WTC11 (cell line): ENCODE measurements at regions not wholly inside any gene's neighbourhood (a gene's known extent, or its start where the extent isn't known, plus 50 kb on each side); places are given as distances from the start of the nearest gene placed in this dataset.

Experiments used
- ATAC-seq: fragments of 200-7000 bp; cut with Tn5 transposase; 2 replicates; pipeline ENCODE4 v1.10.0; 2021; ENCODE audit warnings: mild to moderate bottlenecking, moderate library complexity
- CTCF ChIA-PET: fragments of 300-600 bp; sonication (Branson Sonifier 250); formaldehyde crosslinking; loops from one replicate; lab custom pipeline; 2021; ENCODE audit warnings: antibody characterized with exemption; lab: Charles Lee
- POLR2A ChIA-PET: fragments of 350-600 bp; sonication (Branson Sonifier 250); formaldehyde crosslinking; loops from one replicate; lab custom pipeline; 2021; ENCODE audit warnings: antibody characterized with exemption; lab: Charles Lee
- DNase-seq: peaks from one replicate; pipeline ENCODE4 v3.0.0; 2021; ENCODE audit warnings: low spot score
- H3K27ac Mint-ChIP-seq: 2 replicates; pipeline ENCODE4 v1.8.0; 2021; ENCODE audit warnings: mixed read lengths
- H3K27me3 Mint-ChIP-seq: 2 replicates; pipeline ENCODE4 v1.8.0; 2021; ENCODE audit warnings: low read depth, mild to moderate bottlenecking, moderate library complexity, mixed read lengths
- H3K36me3 Mint-ChIP-seq: 2 replicates; pipeline ENCODE4 v1.8.0; 2021; ENCODE audit warnings: mixed read lengths
- H3K4me1 Mint-ChIP-seq: 2 replicates; pipeline ENCODE4 v1.8.0; 2022; ENCODE audit warnings: mixed read lengths
- H3K4me3 Mint-ChIP-seq: 2 replicates; pipeline ENCODE4 v1.8.0; 2021; ENCODE audit warnings: mild to moderate bottlenecking, moderate library complexity, mixed read lengths
- H3K9me3 Mint-ChIP-seq: 2 replicates; pipeline ENCODE4 v1.8.0; 2021; ENCODE audit warnings: mixed read lengths
- ARID4B ChIP-seq: sonication (generic); formaldehyde crosslinking; IDR thresholded peaks from 2 replicates; pipeline ENCODE4 v1.8.0; 2023; ENCODE audit warnings: missing genetic modification reagents, mild to moderate bottlenecking, borderline replicate concordance
- ATF2 ChIP-seq: sonication (generic); formaldehyde crosslinking; IDR thresholded peaks from 2 replicates; pipeline ENCODE4 v1.8.1; 2022; ENCODE audit warnings: low read depth, missing genetic modification reagents, borderline replicate concordance
- CREM ChIP-seq: sonication (generic); formaldehyde crosslinking; IDR thresholded peaks from 2 replicates; pipeline ENCODE4 v1.8.1; 2022; ENCODE audit warnings: mild to moderate bottlenecking, missing genetic modification reagents, moderate library complexity
- E2F4 ChIP-seq: sonication (generic); formaldehyde crosslinking; IDR thresholded peaks from 2 replicates; pipeline ENCODE4 v1.8.1; 2022; ENCODE audit warnings: low read depth, mild to moderate bottlenecking, moderate library complexity, missing genetic modification reagents, borderline replicate concordance
- ELF4 ChIP-seq: sonication (generic); formaldehyde crosslinking; IDR thresholded peaks from 2 replicates; pipeline ENCODE4 v1.8.1; 2022; ENCODE audit warnings: low read depth, mild to moderate bottlenecking, moderate library complexity, missing genetic modification reagents
- ETV6 ChIP-seq: sonication (generic); formaldehyde crosslinking; IDR thresholded peaks from 2 replicates; pipeline ENCODE4 v1.8.1; 2022; ENCODE audit warnings: mild to moderate bottlenecking, missing genetic modification reagents
- JAZF1 ChIP-seq: fragments of 250-450 bp; sonication (Bioruptor Pico); IDR thresholded peaks from 2 replicates; pipeline ENCODE4 v1.9.0; 2021; ENCODE audit warnings: moderate library complexity, mild to moderate bottlenecking, inconsistent platforms
- MAX ChIP-seq: sonication (generic); formaldehyde crosslinking; IDR thresholded peaks from 2 replicates; pipeline ENCODE4 v1.8.0; 2022; ENCODE audit warnings: mild to moderate bottlenecking, missing genetic modification reagents
- MLX ChIP-seq: sonication (generic); formaldehyde crosslinking; IDR thresholded peaks from 2 replicates; pipeline ENCODE4 v1.8.1; 2023; ENCODE audit warnings: mild to moderate bottlenecking, missing genetic modification reagents, moderate library complexity
- MXD4 ChIP-seq: fragments of 250-450 bp; sonication (Bioruptor Pico); IDR thresholded peaks from 2 replicates; pipeline ENCODE4 v1.8.0; 2021; ENCODE audit warnings: mild to moderate bottlenecking, moderate library complexity, borderline replicate concordance
- NR1H2 ChIP-seq: sonication (generic); formaldehyde crosslinking; IDR thresholded peaks from 2 replicates; pipeline ENCODE4 v1.9.0; 2021; ENCODE audit warnings: mild to moderate bottlenecking, moderate library complexity, missing genetic modification reagents
- PREB ChIP-seq: sonication (generic); formaldehyde crosslinking; IDR thresholded peaks from 2 replicates; pipeline ENCODE4 v1.8.1; 2022; ENCODE audit warnings: mild to moderate bottlenecking, missing genetic modification reagents, moderate library complexity, borderline replicate concordance
- RELA ChIP-seq: sonication (generic); formaldehyde crosslinking; IDR thresholded peaks from 2 replicates; pipeline ENCODE4 v1.8.1; 2022; ENCODE audit warnings: missing genetic modification reagents, mild to moderate bottlenecking, borderline replicate concordance
- SMAD3 ChIP-seq: sonication (generic); formaldehyde crosslinking; IDR thresholded peaks from 2 replicates; pipeline ENCODE4 v1.8.0; 2022; ENCODE audit warnings: missing genetic modification reagents, mild to moderate bottlenecking, borderline replicate concordance
- SMAD4 ChIP-seq: sonication (generic); formaldehyde crosslinking; IDR thresholded peaks from 2 replicates; pipeline ENCODE4 v1.8.0; 2022; ENCODE audit warnings: mild to moderate bottlenecking, missing genetic modification reagents
- TCF7 ChIP-seq: sonication (generic); formaldehyde crosslinking; IDR thresholded peaks from 2 replicates; pipeline ENCODE4 v1.8.0; 2022; ENCODE audit warnings: mild to moderate bottlenecking, low read depth, missing genetic modification reagents, moderate library complexity
- TP53 ChIP-seq: sonication (generic); formaldehyde crosslinking; IDR thresholded peaks from 2 replicates; pipeline ENCODE4 v1.8.1; 2023; ENCODE audit warnings: mild to moderate bottlenecking, missing genetic modification reagents
- ZMAT4 ChIP-seq: fragments of 250-450 bp; sonication (Bioruptor Pico); IDR thresholded peaks from 2 replicates; pipeline ENCODE4 v1.9.0; 2021; ENCODE audit warnings: mild to moderate bottlenecking
- ZNF121 ChIP-seq: sonication (generic); formaldehyde crosslinking; IDR thresholded peaks from 2 replicates; pipeline ENCODE4 v1.8.0; 2023; ENCODE audit warnings: missing genetic modification reagents
- ZNF138 ChIP-seq: sonication (generic); formaldehyde crosslinking; conservative IDR thresholded peaks from 2 replicates; pipeline ENCODE4 v1.8.1; 2022; ENCODE audit warnings: mild to moderate bottlenecking, moderate library complexity, missing genetic modification reagents

- Mint-ChIP-seq H3K27me3 (no peaks in the 10 kb centered on the region), H3K27ac (no peak overlapping the region), H3K9me3 (0 out of 2 replicates have a peak, but pooled peaks cover 5% of the 10 kb centered on the region), H3K36me3 (no peaks in the 10 kb centered on the region), H3K4me3 (no peak overlapping the region), H3K4me1 (no peaks in the 10 kb centered on the region)
- DNase-seq (no peak), ATAC-seq (no peak)
- ChIA-PET CTCF (no interaction called here), POLR2A (no interaction called here)
- TF ChIP-seq JAZF1 (CRISPR knock-in tag) (no peak), NR1H2 (CRISPR knock-in tag) (no peak), RELA (CRISPR knock-in tag) (no peak), ZMAT4 (CRISPR knock-in tag) (no peak), TP53 (CRISPR knock-in tag) (no peak), ELF4 (CRISPR knock-in tag) (no peak), PREB (CRISPR knock-in tag) (no peak), MAX (no peak), SMAD4 (CRISPR knock-in tag) (no peak), ETV6 (no peak), E2F4 (CRISPR knock-in tag) (no peak), ATF2 (CRISPR knock-in tag) (no peak), ARID4B (no peak), TCF7 (no peak), MXD4 (CRISPR knock-in tag) (no peak), MLX (CRISPR knock-in tag) (no peak), SMAD3 (CRISPR knock-in tag) (no peak), ZNF138 (no peak), CREM (CRISPR knock-in tag) (no peak), ZNF121 (CRISPR knock-in tag) (no peak)
Observed at GRCh38 chr18:11324510-11324909, 175.1 kb upstream of the PIEZO2 start.
